Activated naive CD8-positive, alpha-beta T cell treated with anti-CD3 and anti-CD28 coated beads for 36 hours (primary cell): ENCODE measurements at regions not wholly inside any gene's neighbourhood (a gene's known extent, or its start where the extent isn't known, plus 50 kb on each side); places are given as distances from the start of the nearest gene placed in this dataset.
"Not testable (repeated sequence)": the region's sequence is repeated elsewhere in the genome, so short reads cannot be mapped to it uniquely, and the experiment has no call there.

Experiments
- DNase-seq: peaks from one replicate; pipeline ENCODE4 v3.0.0; 2021
- H3K27ac Mint-ChIP-seq: one replicate; pipeline ENCODE4 v1.8.0; 2022; ENCODE audit warnings: mild to moderate bottlenecking, moderate library complexity, mixed read lengths
- H3K27me3 Mint-ChIP-seq: one replicate; pipeline ENCODE4 v1.8.0; 2022; ENCODE audit warnings: mild to moderate bottlenecking, mixed read lengths
- H3K36me3 Mint-ChIP-seq: one replicate; pipeline ENCODE4 v1.8.0; 2021; ENCODE audit warnings: mild to moderate bottlenecking, mixed read lengths
- H3K4me1 Mint-ChIP-seq: one replicate; pipeline ENCODE4 v1.8.0; 2021; ENCODE audit warnings: mixed read lengths
- H3K4me3 Mint-ChIP-seq: one replicate; pipeline ENCODE4 v1.8.0; 2022; ENCODE audit warnings: mild to moderate bottlenecking, moderate library complexity, mixed read lengths
- H3K9me3 Mint-ChIP-seq: one replicate; pipeline ENCODE4 v1.8.0; 2022; ENCODE audit warnings: mixed read lengths

DNA sequence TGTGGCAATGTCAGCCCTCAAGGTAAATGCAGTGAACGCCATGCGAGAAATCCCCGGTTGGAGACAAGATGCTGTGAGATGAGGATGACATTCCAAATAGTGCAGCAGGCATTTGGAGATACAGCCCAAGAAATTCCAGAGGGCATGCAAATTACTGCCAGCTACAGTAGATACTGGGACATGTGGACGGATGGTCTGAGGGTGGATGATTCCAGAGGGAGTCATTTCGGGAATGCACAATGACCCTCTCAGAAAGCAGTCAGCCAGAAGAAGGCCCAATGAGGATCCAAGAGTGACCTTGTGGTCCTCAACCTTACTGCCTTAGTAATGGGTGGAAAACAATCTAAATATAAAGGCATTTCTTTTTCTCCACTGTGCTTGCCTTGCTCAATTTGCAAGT is 111.3 kb downstream of the HNRNPLL start:
- Mint-ChIP-seq H3K4me1 (no peaks in the 10 kb centered on the region), H3K36me3 (no peaks in the 10 kb centered on the region), H3K9me3 (no peaks in the 10 kb centered on the region), H3K27ac (no peak overlapping the region), H3K27me3 (no peaks in the 10 kb centered on the region), H3K4me3 (no peak overlapping the region)
- DNase-seq, result no peak

DNA sequence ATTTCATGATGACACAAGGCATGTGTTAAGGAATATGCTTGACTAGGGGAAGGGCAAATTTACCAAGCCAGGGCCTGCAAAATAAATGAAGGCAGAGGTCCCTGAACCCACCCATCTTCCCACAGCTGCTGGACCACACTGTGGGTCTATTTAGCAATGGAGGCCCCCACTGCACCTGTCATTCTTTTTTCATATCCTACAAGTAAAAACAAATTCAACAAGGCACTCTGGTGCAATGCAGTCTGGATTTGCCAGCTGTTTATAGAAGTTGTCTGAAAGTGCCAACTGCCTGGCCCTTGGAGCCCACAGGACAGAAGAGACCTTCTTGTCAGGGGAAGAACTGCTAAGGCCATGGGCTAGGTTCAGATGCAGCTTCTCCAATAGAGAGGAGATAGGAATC is 112.8 kb upstream of the ATL2 start:
- no peaks in the 10 kb centered on the region for H3K9me3 Mint-ChIP-seq
- no peak for DNase-seq

DNA sequence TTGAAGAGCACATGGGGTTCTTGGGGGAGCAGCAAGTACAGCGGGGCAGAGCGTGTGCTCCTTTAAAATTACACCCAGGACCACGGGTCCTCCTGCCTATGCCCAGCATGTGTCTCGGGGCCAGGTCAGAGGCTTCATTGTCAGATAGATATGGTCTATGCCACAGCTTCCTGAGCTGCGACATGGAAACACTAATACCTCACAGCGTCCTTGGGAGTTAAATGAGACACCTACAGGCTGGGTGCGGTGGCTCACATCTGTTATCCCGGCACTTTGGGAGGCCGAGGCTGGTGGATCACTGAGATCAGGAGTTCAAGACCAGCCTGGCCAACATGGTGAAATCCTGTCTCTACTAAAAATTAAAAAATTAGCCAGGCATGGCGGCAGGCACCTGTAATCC is 110.8 kb upstream of the ATL2 start:
- Mint-ChIP-seq H3K4me3 (no peak overlapping the region), H3K27ac (no peak overlapping the region), H3K4me1 (no peaks in the 10 kb centered on the region), H3K9me3 (no peaks in the 10 kb centered on the region), H3K36me3 (no peaks in the 10 kb centered on the region), H3K27me3 (no peaks in the 10 kb centered on the region)
- no peak for DNase-seq

More for the DNA sequence above, 112.8 kb upstream of the ATL2 start:
- no peaks in the 10 kb centered on the region for H3K27me3 Mint-ChIP-seq
- H3K36me3 Mint-ChIP-seq, result no peaks in the 10 kb centered on the region
- H3K27ac Mint-ChIP-seq, result no peak overlapping the region
- H3K4me1 Mint-ChIP-seq, result no peaks in the 10 kb centered on the region
- H3K4me3 Mint-ChIP-seq, result no peak overlapping the region

DNA sequence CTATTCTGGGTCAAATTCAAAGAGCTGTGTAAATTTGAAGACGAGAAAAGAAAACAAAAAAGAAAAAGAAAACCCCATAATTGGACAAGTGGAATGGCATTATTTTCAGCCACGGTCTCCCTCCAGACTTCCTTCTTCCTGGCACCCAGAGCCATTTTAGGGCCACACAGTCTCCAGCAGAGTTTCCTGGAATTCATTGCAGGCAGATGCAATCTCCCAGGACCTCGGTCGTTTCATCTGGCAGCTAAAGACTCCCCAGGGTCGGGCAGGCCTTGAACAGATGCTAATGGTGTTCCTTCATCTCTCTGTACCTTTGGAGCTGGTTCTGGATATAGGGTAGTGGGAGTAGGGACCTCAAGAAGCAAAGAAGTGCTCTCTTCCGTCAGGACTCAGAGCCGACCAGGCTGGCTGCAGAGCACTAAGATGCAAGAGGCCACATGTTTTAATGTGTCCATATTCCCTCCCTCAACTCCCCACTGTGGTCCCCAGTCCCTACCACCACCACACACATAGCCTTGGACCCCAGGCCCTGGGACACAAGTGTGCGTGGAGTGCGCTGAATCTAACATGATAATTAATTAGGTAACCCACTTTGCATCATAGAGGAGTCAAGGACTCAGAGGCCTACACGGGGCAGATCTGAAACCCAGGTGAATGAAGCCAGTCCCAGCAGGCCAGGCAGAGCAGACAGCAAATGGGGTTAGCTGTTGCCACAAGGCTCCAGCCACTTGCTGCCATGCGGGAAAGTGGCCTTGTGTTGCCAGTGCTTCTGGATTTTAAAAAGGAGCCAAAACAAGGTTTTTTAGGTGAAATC is 109.3 kb upstream of the ATL2 start:
- Mint-ChIP-seq H3K4me3 (no peak overlapping the region), H3K9me3 (peaks cover 2% of the 10 kb centered on the region), H3K36me3 (no peaks in the 10 kb centered on the region), H3K27me3 (no peaks in the 10 kb centered on the region), H3K27ac (no peak overlapping the region), H3K4me1 (no peaks in the 10 kb centered on the region)
- no peak for DNase-seq

DNA sequence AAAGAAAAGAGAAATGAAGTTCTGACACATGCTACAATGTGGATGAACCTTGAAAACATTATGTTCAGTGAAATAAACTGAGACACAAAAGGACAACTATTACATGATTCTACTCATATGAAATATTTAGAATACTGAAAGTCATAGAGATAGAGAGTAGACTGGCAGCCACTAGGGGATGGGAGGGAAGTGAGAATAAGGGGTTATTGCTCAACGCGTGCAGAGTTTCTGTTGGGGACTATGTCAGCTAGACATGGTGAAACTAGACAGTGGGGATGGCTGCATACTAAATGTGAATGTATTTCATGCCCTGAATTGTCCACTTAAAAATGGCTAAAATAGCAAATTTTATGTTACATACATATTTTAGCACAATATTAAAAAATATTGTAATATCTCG is 108.7 kb upstream of the ATL2 start:
- no peak overlapping the region for H3K27ac Mint-ChIP-seq
- DNase-seq, result no peak
- H3K27me3 Mint-ChIP-seq, result no peaks in the 10 kb centered on the region
- no peaks in the 10 kb centered on the region for H3K36me3 Mint-ChIP-seq
- H3K9me3 Mint-ChIP-seq, result peaks cover 2% of the 10 kb centered on the region
- H3K4me1 Mint-ChIP-seq, result no peaks in the 10 kb centered on the region
- H3K4me3 Mint-ChIP-seq, result no peak overlapping the region

DNA sequence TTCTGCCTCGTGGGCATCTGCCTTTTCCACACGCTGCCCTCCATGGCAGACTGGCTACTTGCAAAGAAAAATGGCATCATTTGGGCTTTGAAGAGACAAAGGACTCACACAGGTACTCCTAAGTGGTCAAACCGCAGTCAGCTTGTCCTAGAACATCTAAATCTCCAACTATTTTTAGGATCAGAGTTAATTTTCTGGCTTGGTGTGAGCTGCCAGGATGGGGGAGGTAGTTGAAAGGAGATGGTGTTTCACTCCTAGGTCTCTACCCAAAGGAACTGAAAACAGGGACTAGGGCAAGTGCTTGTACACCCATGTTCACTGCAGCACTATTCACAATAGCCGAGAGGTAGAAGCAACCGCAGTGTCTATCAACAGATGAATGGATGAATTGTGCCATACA is 107.9 kb upstream of the ATL2 start:
- no peaks in the 10 kb centered on the region for H3K36me3 Mint-ChIP-seq
- no peak overlapping the region for H3K27ac Mint-ChIP-seq
- DNase-seq, result no peak
- H3K4me3 Mint-ChIP-seq, result no peak overlapping the region
- H3K9me3 Mint-ChIP-seq, result peaks cover 9% of the 10 kb centered on the region
- H3K4me1 Mint-ChIP-seq, result no peaks in the 10 kb centered on the region
- no peaks in the 10 kb centered on the region for H3K27me3 Mint-ChIP-seq

DNA sequence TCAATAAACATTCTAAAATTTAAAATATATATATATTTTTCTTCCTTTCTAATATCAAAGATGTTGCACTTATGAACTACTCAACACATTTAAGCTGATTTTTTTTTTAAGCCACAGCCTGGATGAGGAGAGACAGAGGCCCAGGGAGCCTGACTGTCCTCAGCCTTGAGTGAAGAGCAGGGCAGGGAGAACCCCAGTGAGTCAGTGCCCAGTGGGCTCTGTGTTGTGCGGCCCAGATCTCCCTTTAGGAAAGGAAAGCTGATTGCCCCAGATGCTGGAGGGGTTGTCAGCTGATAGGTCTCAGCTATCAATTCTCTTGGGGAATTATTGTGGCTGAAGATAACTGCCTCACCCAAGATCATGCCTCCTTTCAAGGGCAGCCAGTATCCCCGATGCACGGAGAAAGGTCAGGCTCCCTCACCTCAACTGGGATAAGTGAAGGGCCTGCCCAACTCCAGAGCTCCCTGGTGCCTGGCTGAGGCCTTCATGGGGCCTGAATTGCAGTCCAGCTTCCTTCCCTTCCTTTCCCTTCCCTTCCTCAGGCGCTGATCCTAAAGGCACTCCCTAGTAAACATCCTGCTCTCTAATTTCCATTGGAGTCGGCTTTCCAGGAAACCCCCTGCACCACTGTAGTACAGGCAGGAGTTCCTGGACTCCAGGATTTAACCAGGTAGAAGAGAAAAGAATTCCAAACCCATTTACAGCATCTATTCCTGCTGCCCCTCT is 106.9 kb upstream of the ATL2 start:
- Mint-ChIP-seq H3K4me3 (no peak overlapping the region), H3K27me3 (no peaks in the 10 kb centered on the region), H3K27ac (no peak overlapping the region), H3K36me3 (no peaks in the 10 kb centered on the region), H3K4me1 (no peaks in the 10 kb centered on the region), H3K9me3 (peaks cover 10% of the 10 kb centered on the region)
- no peak for DNase-seq

DNA sequence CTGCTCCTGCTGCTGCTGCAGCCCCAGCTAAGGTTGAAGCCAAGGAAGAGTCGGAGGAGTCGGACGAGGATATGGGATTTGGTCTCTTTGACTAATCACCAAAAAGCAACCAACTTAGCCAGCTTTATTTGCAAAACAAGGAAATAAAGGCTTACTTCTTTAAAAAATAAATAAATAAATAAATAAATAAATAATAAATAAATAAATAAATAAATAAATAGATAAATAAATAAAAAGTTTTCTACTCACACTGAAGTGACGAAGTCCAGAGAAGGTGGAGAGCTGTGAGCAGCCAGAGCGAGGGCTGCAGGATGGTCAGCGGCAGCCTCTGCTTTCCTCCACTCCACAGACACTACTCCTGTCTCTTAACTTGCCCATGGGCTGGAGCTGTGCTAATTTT is 105.6 kb upstream of the ATL2 start:
- H3K4me3 Mint-ChIP-seq, H3K4me1 Mint-ChIP-seq, H3K27ac Mint-ChIP-seq, H3K27me3 Mint-ChIP-seq, DNase-seq, H3K36me3 Mint-ChIP-seq: not testable (repeated sequence)
- peaks cover 10% of the 10 kb centered on the region for H3K9me3 Mint-ChIP-seq

DNA sequence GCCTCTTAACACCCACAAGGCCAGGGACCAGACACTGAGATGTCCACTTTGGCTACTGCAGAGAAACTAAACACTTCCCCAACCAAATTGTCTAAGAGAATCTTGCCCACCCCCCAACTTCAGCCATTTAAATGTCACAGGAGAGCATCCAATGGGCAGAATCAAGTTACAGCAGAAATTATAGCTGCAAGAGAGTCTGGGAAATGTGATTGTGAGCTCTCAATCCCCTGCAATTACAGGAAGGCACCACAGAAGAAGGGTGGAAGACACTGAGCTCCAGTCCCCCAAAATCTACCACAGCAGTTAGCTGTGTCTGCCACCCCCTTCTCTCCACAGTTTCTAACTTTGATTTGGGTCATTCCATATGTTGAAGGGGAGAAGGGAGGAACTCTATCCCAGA is 103.5 kb upstream of the ATL2 start:
- no peak overlapping the region for H3K27ac Mint-ChIP-seq
- peaks cover 10% of the 10 kb centered on the region for H3K9me3 Mint-ChIP-seq
- DNase-seq, result no peak
- H3K36me3 Mint-ChIP-seq, result no peaks in the 10 kb centered on the region
- H3K27me3 Mint-ChIP-seq, result no peaks in the 10 kb centered on the region
- no peak overlapping the region for H3K4me3 Mint-ChIP-seq
- no peaks in the 10 kb centered on the region for H3K4me1 Mint-ChIP-seq

DNA sequence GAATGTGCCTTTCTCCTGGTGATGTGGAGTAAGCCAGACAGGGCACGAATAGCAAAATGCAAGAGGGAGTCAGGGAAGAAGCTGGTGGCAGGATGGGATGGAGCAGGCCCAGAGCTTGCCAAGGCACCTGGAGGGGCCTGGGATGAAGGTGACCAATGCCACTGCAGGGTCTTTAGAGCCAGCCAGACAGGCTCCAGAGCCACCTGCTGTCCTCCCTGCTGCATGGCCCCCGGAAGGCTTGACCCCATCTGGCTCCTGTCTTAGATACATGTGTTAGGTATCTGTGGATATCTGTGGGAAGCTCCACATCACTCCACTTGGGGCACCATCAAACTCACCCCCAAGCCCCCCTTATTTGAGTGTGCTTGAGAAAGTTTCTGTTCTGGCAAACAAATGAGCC is 99.9 kb upstream of the ATL2 start:
- H3K36me3 Mint-ChIP-seq, result no peaks in the 10 kb centered on the region

DNA sequence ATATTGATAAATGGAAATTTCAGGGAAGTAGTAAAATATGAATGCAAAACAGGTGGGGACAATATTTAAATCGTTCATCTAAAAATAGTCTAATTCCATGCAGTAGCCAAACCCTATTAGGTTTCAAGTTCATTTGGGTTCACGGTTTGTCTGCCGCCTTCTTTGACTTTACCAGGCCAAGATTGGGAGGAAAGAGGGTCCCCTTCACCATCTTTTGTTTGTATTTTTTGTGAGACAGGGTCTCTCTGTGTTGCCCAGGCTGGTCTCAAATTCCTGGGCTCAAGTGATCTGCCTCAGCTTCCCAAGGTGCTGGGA is 98.5 kb upstream of the ATL2 start:
- Mint-ChIP-seq H3K4me1 (peaks cover 20% of the 10 kb centered on the region), H3K36me3 (no peaks in the 10 kb centered on the region), H3K27me3 (peaks cover 8% of the 10 kb centered on the region), H3K9me3 (peaks cover 6% of the 10 kb centered on the region), H3K27ac (no peak overlapping the region), H3K4me3 (no peak overlapping the region)
- no peak for DNase-seq

More for the DNA sequence above, 99.9 kb upstream of the ATL2 start:
- Mint-ChIP-seq H3K4me1 (peaks cover 20% of the 10 kb centered on the region), H3K27me3 (peaks cover 8% of the 10 kb centered on the region), H3K27ac (no peak overlapping the region), H3K4me3 (no peak overlapping the region), H3K9me3 (peaks cover 10% of the 10 kb centered on the region)
- no peak for DNase-seq

DNA sequence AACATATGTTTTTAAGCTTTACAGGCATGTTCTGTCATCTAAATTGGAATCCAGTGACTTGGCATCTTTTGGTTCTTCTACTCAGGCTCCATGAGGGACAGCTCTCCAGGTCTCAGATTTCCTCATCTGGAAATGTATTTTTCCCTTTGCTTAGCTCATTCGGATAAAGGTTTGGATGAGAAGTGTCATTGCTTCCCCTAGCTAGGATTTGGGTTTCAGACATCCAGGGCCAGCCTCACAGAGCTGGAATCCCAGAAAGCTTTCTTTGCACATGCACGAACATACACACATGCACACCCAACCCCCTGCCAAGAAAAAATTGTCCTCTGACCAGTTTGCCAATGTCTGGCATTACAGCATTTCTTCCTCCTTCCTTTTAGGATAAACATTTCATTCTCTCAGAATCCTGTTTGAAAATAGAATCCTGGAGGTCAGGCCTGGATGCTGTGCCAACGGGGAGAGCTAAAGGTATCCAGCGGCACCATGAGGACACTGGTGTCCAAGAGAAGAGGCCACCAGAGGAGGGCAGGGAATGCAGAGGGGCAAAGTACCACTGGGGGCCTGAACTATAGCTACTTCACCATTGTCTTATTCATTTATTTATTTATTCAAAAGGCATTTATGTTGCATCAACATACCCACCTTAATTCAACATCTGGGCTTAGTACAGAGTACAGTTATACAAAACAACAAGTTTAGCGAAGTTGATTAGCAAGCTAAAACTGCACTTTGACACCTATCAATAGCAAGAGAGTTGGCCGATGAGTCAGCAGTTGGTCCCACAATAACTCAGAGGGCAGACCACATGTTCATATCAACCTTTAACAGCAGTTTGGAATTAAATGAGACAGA is 97.9 kb upstream of the ATL2 start:
- H3K9me3 Mint-ChIP-seq, result peaks cover 1% of the 10 kb centered on the region
- H3K36me3 Mint-ChIP-seq, result no peaks in the 10 kb centered on the region
- H3K4me1 Mint-ChIP-seq, result peaks cover 20% of the 10 kb centered on the region
- no peak overlapping the region for H3K27ac Mint-ChIP-seq
- no peak overlapping the region for H3K4me3 Mint-ChIP-seq
- DNase-seq, result peak; percentile 12
- peaks cover 8% of the 10 kb centered on the region for H3K27me3 Mint-ChIP-seq

DNA sequence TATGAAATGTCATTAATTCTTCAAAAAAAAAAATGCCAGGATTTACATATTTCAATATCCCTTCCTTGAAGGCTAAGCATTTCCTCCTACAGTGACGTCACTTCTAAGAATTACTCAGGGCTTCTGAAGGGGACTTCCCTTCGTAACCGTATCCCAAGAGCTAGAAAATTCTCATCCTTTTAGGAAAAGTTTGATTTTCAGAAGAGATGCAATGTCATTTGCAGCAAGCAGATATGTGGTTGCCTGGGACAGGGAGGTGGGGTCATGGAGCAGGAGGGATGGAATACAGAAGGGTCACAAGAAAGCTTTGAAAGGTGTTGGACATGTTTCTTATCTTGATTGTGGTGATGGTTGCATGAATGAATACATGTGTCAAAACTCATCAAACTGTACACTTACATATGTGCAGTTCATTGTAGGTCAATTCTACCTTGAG is 97.0 kb upstream of the ATL2 start:
- DNase-seq, result no peak
- Mint-ChIP-seq H3K27ac (no peak overlapping the region), H3K9me3 (no peaks in the 10 kb centered on the region)

DNA sequence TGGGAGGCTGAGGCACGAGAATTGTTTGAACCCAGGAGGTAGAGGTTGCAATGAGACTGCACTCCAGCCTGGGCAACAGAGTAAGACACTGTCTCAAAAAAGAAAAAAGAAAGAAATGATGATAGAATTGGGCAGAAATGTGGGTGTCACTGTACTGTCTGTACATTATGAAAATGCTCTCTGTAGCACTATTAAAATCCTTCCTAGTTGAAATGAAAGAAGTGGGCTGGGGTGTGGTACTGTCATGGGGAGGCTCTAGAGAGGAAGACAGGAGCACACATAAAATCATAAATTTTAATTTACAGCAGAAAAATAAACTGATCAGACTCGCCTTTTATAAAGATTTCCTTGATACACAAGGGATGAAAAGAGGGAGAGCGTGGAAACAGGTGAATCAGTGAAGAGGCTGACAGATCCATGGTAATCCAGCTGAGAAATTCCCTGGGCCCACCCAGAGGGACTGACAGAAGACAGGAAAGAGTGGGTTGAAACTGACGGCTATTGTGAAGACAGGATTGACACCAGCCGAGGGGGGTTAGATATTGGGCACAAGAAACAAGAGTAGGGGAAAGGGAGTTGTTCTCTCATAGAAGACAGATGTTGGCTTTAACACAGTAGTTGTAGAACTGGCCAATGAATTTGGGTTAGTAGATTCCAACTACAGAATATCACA is 96.4 kb upstream of the ATL2 start:
- H3K36me3 Mint-ChIP-seq, result no peaks in the 10 kb centered on the region
- peak overlapping the region; percentile 8 for H3K27ac Mint-ChIP-seq
- peaks cover 8% of the 10 kb centered on the region for H3K27me3 Mint-ChIP-seq
- no peak overlapping the region for H3K4me3 Mint-ChIP-seq
- peaks cover 20% of the 10 kb centered on the region for H3K4me1 Mint-ChIP-seq
- no peak for DNase-seq
- no peaks in the 10 kb centered on the region for H3K9me3 Mint-ChIP-seq

More for the DNA sequence above, 97.0 kb upstream of the ATL2 start:
- Mint-ChIP-seq H3K36me3 (no peaks in the 10 kb centered on the region), H3K4me1 (peaks cover 20% of the 10 kb centered on the region), H3K27me3 (peaks cover 8% of the 10 kb centered on the region), H3K4me3 (no peak overlapping the region)

DNA sequence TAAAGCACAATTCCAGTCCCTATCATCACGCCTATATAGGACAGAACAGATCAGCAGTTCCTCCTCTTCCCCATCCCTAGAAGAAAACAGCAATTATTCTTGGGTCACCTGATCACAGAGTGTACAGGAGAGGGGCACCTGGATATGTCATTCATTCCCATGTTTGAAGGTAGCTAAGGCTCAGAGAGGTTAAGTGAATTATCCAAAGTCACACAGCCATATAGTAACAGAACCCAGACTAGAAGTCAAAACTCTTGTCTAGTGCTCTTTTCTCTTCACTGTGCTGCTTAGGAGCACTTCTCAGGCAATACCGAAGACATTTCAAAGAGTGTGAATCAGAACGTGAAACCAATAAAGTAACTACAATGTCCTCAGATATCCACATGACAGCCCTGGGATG is 93.0 kb upstream of the ATL2 start:
- Mint-ChIP-seq H3K27me3 (peaks cover 4% of the 10 kb centered on the region), H3K4me1 (peaks cover 16% of the 10 kb centered on the region), H3K36me3 (no peaks in the 10 kb centered on the region), H3K9me3 (no peaks in the 10 kb centered on the region), H3K4me3 (no peak overlapping the region), H3K27ac (no peak overlapping the region)
- no peak for DNase-seq
